HepG2 (cell line): ENCODE measurements at regions not wholly inside any gene's neighbourhood (a gene's known extent, or its start where the extent isn't known, plus 50 kb on each side); places are given as distances from the start of the nearest gene placed in this dataset.

ENCODE experiments used
- ATF2 ChIP-seq: sonication (generic); formaldehyde crosslinking; IDR thresholded peaks from 2 replicates; pipeline ENCODE4 v1.4.0; 2020; ENCODE audit warnings: missing genetic modification reagents
- ATF4 ChIP-seq, 2 experiments: fragments of 450-650 bp in 1 of 2; sonication (generic) in 1 of 2; formaldehyde crosslinking; IDR thresholded peaks; 2 replicates each; pipeline versions ENCODE4 v1.5.0 to v1.8.0; 2020 to 2022; ENCODE audit warnings: mild to moderate bottlenecking in 1 of 2, missing genetic modification reagents in 1 of 2
- CBX5 ChIP-seq: sonication (generic); formaldehyde crosslinking; IDR thresholded peaks from 2 replicates; pipeline ENCODE4 v1.4.0; 2020; ENCODE audit warnings: missing genetic modification reagents, borderline replicate concordance
- HNRNPL ChIP-seq: fragments of 200-400 bp; formaldehyde crosslinking; IDR thresholded peaks from 2 replicates; pipeline ENCODE4 v1.6.1; 2017; ENCODE audit warnings: mild to moderate bottlenecking, low read depth, low read length
- MEIS1 ChIP-seq: sonication (generic); formaldehyde crosslinking; IDR thresholded peaks from 2 replicates; pipeline ENCODE4 v1.9.0; 2021; ENCODE audit warnings: mild to moderate bottlenecking, missing genetic modification reagents, moderate library complexity, borderline replicate concordance
- MIER2 ChIP-seq: IDR thresholded peaks from 2 replicates; pipeline ENCODE4 v1.6.1; 2016; ENCODE audit warnings: missing biosample characterization, missing genetic modification reagents
- MTF2 ChIP-seq: sonication (generic); formaldehyde crosslinking; IDR thresholded peaks from 2 replicates; pipeline ENCODE4 v1.5.0; 2020; ENCODE audit warnings: missing genetic modification reagents, borderline replicate concordance
- MXI1 ChIP-seq: IDR thresholded peaks from 3 replicates; pipeline ENCODE4 v1.6.1; 2012; ENCODE audit warnings: low read depth, low read length, inconsistent platforms, borderline replicate concordance
- RERE ChIP-seq: IDR thresholded peaks from 2 replicates; pipeline ENCODE4 v1.6.1; 2016; ENCODE audit warnings: low read depth, missing genetic modification reagents, missing compliant biosample characterization
- REXO4 ChIP-seq: sonication (generic); formaldehyde crosslinking; IDR thresholded peaks from 2 replicates; pipeline ENCODE4 v1.8.0; 2022; ENCODE audit warnings: missing genetic modification reagents, mild to moderate bottlenecking, borderline replicate concordance
- RFX5 ChIP-seq: IDR thresholded peaks from 2 replicates; pipeline ENCODE4 v1.6.1; 2011; ENCODE audit warnings: low read depth, low read length, improper control_type of control experiment
- SMAD9 ChIP-seq: sonication (generic); formaldehyde crosslinking; IDR thresholded peaks from 2 replicates; pipeline ENCODE4 v1.5.1; 2020; ENCODE audit warnings: mild to moderate bottlenecking, missing genetic modification reagents
- TOPORS ChIP-seq: sonication (generic); formaldehyde crosslinking; IDR thresholded peaks from 2 replicates; pipeline ENCODE4 v1.8.0; 2023; ENCODE audit warnings: mild to moderate bottlenecking, missing genetic modification reagents
- TRIM22 ChIP-seq: fragments of 450-650 bp; IDR thresholded peaks from 2 replicates; pipeline ENCODE4 v1.6.1; 2017
- ZFP41 ChIP-seq: sonication (generic); formaldehyde crosslinking; IDR thresholded peaks from 2 replicates; pipeline ENCODE4 v1.4.0; 2020; ENCODE audit warnings: mild to moderate bottlenecking, missing genetic modification reagents, borderline replicate concordance
- ZNF441 ChIP-seq: sonication (generic); formaldehyde crosslinking; IDR thresholded peaks from 2 replicates; pipeline ENCODE4 v1.7.0; 2021; ENCODE audit warnings: missing genetic modification reagents, borderline replicate concordance
- ZNF605 ChIP-seq: sonication (generic); formaldehyde crosslinking; IDR thresholded peaks from 2 replicates; pipeline ENCODE4 v1.8.0; 2022; ENCODE audit warnings: mild to moderate bottlenecking, missing genetic modification reagents
- ZNF747 ChIP-seq: sonication (generic); formaldehyde crosslinking; IDR thresholded peaks from 2 replicates; pipeline ENCODE4 v1.8.1; 2023; ENCODE audit warnings: missing genetic modification reagents, mild to moderate bottlenecking, borderline replicate concordance
- TF ChIP-seq, protein P1 (sequence below): IDR thresholded peaks from 2 replicates; pipeline ENCODE4 v1.6.1; 2016

DNA sequence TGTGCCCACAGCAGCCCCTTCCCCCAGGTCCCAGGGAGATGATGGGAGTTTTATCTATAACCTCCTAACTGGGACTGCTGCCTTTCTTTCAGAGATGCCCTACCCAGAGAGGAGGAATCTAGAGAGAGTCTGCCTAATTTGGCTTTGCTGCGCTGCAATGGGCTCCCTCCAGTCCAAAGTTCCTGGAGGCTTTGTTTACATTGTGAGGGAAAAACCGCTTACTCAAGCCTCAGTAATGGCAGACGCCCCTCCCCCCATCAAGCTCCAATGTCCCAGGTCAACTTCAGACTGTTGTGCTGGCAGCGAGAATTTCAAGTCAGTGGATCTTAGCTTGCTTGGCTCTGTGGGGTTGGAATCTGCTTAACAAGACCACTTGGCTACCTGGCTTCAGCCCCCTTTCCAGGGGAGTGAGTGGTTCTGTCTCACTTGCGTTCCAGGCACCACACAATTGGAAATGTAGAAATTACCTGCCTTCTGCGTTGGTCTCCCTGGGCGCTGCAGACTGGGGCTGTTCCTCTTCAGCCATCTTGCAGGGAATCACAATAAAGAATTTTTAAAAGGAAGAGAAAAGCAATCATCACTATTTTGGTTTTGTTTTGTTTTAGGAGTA is 262.5 kb downstream of the FOXG1 start (continued):
- TF ChIP-seq ZNF747 (0 out of 2 replicates have a peak, but pooled peaks have one; percentile 20), TRIM22 (no peak), SMAD9 (no peak), MIER2 (CRISPR knock-in tag) (peak; percentile 90), ATF4 (CRISPR knock-in tag; IDR thresholded peaks at IDR 0.05) (peak in 1 of 2 experiments; percentile 90; a peak in 2 of 4 replicates), ZNF441 (CRISPR knock-in tag) (peak; percentile 92; the same call in 1 of the 2 replicates), REXO4 (CRISPR knock-in tag) (no peak), ZNF605 (CRISPR knock-in tag) (peak; percentile 91), HNRNPL (no peak), MXI1 (no peak), RFX5 (no peak), TOPORS (CRISPR knock-in tag) (peak; percentile 98), ATF2 (CRISPR knock-in tag) (peak; percentile 92), ZFP41 (CRISPR knock-in tag) (no peak), MEIS1 (CRISPR knock-in tag) (peak; percentile 59; the same call in 1 of the 2 replicates), CBX5 (CRISPR knock-in tag) (peak; percentile 100), MTF2 (CRISPR knock-in tag) (peak; percentile 85; the same call in 1 of the 2 replicates), RERE (peak; percentile 48; the same call in 1 of the 2 replicates)
- TF ChIP-seq, protein P1, sequence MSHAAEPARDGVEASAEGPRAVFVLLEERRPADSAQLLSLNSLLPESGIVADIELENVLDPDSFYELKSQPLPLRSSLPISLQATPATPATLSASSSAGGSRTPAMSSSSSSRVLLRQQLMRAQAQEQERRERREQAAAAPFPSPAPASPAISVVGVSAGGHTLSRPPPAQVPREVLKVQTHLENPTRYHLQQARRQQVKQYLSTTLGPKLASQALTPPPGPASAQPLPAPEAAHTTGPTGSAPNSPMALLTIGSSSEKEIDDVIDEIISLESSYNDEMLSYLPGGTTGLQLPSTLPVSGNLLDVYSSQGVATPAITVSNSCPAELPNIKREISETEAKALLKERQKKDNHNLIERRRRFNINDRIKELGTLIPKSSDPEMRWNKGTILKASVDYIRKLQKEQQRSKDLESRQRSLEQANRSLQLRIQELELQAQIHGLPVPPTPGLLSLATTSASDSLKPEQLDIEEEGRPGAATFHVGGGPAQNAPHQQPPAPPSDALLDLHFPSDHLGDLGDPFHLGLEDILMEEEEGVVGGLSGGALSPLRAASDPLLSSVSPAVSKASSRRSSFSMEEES = peak; percentile 67; the same call in 1 of the 2 replicates
